Kidney epithelial cell (primary cell): ENCODE measurements at regions not wholly inside any gene's neighbourhood (a gene's known extent, or its start where the extent isn't known, plus 50 kb on each side); places are given as distances from the start of the nearest gene placed in this dataset.

Source experiments
- DNase-seq: peaks from one replicate; pipeline ENCODE4 v3.0.0-alpha.2; 2010; ENCODE audit warnings: low read depth
- H3K27me3 ChIP-seq: 2 replicates; pipeline ENCODE4 v1.6.0; 2011; ENCODE audit warnings: low read length; ENCODE audit not compliant: control insufficient read depth, insufficient read depth
- H3K36me3 ChIP-seq: 2 replicates; pipeline ENCODE4 v1.5.1; 2011; ENCODE audit warnings: low read length; ENCODE audit not compliant: control insufficient read depth, insufficient read depth
- H3K4me3 ChIP-seq: 2 replicates; pipeline ENCODE4 v1.5.1; 2011; ENCODE audit warnings: low read depth, mild to moderate bottlenecking, control low read depth, low read length
- TF ChIP-seq, protein P1 (sequence below): IDR thresholded peaks from 2 replicates; pipeline ENCODE4 v1.5.1; 2011; ENCODE audit warnings: mild to moderate bottlenecking, moderate library complexity, low read length, control low read depth, inconsistent platforms; ENCODE audit not compliant: insufficient read depth, poor library complexity, severe bottlenecking

DNA sequence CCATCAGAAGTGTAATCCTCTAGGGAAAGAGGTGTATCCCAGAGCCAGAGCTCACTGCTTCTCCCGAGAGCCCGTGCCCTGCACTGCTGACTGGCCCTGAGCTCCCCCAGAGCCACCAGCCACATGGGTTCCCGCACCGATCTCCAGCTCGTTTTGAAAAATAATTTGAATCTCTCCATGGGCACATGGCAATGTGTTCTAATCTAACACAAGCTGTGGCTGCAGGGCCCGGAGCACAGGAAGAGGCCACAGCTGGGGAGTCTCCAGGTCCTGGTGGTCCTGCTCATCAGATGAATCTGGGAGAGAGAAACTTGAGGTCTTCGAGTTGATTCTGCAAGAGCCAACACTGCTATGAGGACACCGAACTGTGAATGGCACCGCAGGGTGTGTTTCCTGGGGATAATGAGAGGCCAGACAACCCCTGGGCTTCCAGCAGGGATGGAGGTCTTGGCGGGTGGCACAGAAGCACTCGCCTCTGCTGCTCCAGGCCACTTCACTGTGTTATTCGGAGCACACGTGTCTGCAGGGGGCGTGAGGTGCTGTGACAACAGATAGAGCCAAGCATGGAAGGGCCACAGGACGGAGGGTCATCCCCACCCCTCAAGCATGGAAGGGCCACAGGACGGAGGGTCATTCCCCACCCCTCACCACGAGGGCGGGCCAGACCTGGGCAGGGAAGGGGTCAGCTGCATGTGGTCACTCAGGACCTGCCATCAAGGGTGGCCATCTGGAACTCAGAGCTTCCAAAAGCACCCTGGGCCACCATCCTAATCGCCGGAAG lies 196.8 kb downstream of the NDUFA10 start:
- TF ChIP-seq, protein P1, sequence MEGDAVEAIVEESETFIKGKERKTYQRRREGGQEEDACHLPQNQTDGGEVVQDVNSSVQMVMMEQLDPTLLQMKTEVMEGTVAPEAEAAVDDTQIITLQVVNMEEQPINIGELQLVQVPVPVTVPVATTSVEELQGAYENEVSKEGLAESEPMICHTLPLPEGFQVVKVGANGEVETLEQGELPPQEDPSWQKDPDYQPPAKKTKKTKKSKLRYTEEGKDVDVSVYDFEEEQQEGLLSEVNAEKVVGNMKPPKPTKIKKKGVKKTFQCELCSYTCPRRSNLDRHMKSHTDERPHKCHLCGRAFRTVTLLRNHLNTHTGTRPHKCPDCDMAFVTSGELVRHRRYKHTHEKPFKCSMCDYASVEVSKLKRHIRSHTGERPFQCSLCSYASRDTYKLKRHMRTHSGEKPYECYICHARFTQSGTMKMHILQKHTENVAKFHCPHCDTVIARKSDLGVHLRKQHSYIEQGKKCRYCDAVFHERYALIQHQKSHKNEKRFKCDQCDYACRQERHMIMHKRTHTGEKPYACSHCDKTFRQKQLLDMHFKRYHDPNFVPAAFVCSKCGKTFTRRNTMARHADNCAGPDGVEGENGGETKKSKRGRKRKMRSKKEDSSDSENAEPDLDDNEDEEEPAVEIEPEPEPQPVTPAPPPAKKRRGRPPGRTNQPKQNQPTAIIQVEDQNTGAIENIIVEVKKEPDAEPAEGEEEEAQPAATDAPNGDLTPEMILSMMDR = no peak
- Histone ChIP-seq H3K4me3 (no peak overlapping the region), H3K36me3 (no peaks in the 10 kb centered on the region), H3K27me3 (no peaks in the 10 kb centered on the region)
- DNase-seq = no peak

DNA sequence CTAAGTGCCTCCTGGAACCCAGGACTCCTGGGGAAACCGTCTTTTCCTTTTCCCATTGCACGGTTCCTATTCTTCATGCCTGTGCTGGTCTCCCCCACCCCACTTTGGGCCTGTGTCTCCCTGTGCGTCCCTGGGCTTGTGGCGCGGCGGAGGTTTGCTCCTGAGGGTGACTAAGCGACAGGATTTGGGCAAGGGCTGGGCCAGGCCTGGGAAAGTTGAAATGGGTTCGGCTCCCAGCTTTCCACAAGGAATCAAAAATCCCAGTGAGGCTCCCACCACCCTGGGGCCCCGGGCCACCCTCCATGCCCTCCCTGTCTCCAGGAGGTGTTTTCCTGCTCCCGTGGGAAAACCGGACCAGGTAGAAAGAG lies 197.6 kb downstream of the NDUFA10 start:
- Histone ChIP-seq H3K27me3 (no peaks in the 10 kb centered on the region), H3K36me3 (no peaks in the 10 kb centered on the region), H3K4me3 (no peak overlapping the region)
- DNase-seq = no peak
- TF ChIP-seq, protein P1 = no peak

DNA sequence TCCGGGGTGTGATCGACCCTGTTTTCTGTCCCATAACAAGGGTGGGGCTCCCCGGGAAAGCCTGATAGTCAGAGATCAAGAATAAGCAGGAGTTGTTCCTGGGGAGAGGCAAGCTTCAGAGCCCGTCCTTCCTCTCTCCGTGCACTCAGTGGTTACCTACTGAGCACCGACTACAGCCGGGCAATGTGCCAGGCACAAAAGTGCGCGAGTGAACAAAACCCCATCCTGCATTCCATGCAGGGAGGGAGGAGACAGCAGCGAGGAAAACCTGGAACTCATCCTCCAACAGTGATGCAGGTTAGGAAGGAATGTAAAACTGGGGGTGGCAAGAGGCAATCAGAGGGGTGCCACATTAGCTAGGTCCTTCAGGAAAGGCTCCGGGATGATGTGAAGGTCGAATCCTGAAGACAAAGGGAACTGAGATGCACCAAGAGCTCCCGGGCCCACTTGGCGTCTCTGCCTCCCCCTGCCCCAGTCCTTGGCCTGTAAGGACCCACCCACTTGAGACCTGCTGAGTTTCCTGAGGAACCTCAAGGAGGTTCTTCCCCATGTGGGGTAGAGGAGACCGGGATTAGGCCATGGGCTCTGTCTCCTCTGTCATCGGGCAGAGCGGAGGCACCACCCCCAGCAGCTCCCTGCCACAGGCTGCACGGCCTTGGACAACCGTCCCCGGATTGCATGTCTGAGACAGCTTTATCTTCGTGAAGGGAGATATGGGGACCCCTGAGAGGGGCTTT lies 198.2 kb downstream of the NDUFA10 start:
- no peak for DNase-seq
- Histone ChIP-seq H3K27me3 (no peaks in the 10 kb centered on the region), H3K4me3 (no peak overlapping the region), H3K36me3 (no peaks in the 10 kb centered on the region)
- TF ChIP-seq, protein P1 = no peak

DNA sequence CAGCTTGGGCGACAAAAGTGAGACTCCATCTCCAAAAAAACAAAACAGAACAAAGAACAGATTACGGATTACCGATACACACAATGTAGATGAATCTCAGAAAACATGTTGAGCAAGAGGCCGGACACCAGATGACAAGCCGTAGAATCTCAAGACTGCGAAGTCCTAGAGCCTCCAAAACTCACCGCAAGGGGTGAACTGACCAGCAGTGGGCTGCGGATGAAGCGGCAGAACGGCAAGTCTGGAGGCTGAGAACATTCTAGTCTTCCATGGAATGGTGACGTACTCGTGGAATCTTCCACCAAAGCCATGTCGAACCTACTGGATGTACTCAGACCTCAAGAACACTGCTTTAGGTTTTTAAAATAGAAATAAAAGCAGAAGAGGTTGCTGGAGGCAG lies 198.8 kb downstream of the NDUFA10 start:
- TF ChIP-seq, protein P1 = no peak
- Histone ChIP-seq H3K36me3 (no peaks in the 10 kb centered on the region), H3K4me3 (no peak overlapping the region), H3K27me3 (no peaks in the 10 kb centered on the region)
- DNase-seq = no peak

DNA sequence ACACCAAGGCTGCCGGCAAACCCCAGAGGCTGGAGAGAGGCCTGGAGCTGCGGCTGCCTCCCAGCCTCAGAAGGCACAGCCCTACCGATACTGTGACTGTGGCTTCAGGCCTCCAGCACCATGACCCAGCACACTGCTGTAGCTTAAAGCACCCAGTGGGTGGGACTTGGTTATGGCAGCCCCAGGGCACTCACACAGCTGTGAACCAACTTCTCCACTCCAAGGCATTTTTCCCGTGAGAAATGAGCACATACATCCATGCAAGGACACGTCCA lies 199.5 kb downstream of the NDUFA10 start:
- Histone ChIP-seq H3K27me3 (no peaks in the 10 kb centered on the region), H3K4me3 (no peak overlapping the region), H3K36me3 (no peaks in the 10 kb centered on the region)
- no peak for DNase-seq
- TF ChIP-seq, protein P1 = no peak
